PFSK-1 (cell line): ENCODE measurements at regions not wholly inside any gene's neighbourhood (a gene's known extent, or its start where the extent isn't known, plus 50 kb on each side); places are given as distances from the start of the nearest gene placed in this dataset.

Source experiments
- FOXP2 ChIP-seq: optimal IDR thresholded peaks from 2 replicates; pipeline ENCODE3; 2011; ENCODE audit warnings: borderline replicate concordance, control low read depth, inconsistent platforms; ENCODE audit not compliant: insufficient read depth; ENCODE audit errors: extremely low read length, extremely low read depth
- POLR2AphosphoS5 ChIP-seq: IDR thresholded peaks from 2 replicates; pipeline ENCODE4 v1.6.1; 2012; ENCODE audit warnings: low read depth, mild to moderate bottlenecking, control low read depth, low read length, moderate library complexity
- SIN3A ChIP-seq: IDR thresholded peaks from 2 replicates; pipeline ENCODE4 v1.6.1; 2012; ENCODE audit warnings: mild to moderate bottlenecking, low read length, moderate library complexity, borderline replicate concordance; ENCODE audit not compliant: insufficient read depth
- TAF1 ChIP-seq: IDR thresholded peaks from 2 replicates; pipeline ENCODE4 v1.6.1; 2012; ENCODE audit warnings: low read length, control low read depth, borderline replicate concordance; ENCODE audit not compliant: insufficient read depth
- TF ChIP-seq, protein P1 (sequence below), 2 experiments: IDR thresholded peaks; 2 replicates each; pipeline versions ENCODE4 v1.6.1 to v1.8.0; 2011 to 2012; ENCODE audit warnings: low read depth in 2 of 2, low read length in 2 of 2, control low read depth in 1 of 2, inconsistent platforms in 1 of 2, mild to moderate bottlenecking in 1 of 2, moderate library complexity in 1 of 2; ENCODE audit not compliant: insufficient read depth in 1 of 2

DNA sequence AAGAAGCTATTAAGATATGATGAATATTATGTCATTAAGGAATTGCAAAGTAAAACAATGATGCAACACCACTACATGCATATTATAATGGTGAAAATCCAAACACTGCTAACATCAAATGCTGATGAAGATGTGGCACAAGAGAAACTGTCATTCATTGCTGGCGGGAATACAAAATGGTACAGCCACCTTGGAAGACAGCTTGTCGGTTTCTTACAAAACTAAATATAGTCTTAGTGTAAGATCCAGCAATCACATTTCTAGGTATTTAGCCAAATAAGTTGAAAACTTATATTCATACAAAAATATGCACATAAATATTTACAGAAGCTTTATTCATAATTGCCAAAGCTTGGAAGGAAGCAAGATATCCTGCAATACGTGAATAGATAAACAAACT, 114.9 kb upstream of the EDNRB start:
- no peak for TF ChIP-seq TAF1
- no peak for TF ChIP-seq FOXP2
- no peak for TF ChIP-seq SIN3A
- TF ChIP-seq, protein P1, sequence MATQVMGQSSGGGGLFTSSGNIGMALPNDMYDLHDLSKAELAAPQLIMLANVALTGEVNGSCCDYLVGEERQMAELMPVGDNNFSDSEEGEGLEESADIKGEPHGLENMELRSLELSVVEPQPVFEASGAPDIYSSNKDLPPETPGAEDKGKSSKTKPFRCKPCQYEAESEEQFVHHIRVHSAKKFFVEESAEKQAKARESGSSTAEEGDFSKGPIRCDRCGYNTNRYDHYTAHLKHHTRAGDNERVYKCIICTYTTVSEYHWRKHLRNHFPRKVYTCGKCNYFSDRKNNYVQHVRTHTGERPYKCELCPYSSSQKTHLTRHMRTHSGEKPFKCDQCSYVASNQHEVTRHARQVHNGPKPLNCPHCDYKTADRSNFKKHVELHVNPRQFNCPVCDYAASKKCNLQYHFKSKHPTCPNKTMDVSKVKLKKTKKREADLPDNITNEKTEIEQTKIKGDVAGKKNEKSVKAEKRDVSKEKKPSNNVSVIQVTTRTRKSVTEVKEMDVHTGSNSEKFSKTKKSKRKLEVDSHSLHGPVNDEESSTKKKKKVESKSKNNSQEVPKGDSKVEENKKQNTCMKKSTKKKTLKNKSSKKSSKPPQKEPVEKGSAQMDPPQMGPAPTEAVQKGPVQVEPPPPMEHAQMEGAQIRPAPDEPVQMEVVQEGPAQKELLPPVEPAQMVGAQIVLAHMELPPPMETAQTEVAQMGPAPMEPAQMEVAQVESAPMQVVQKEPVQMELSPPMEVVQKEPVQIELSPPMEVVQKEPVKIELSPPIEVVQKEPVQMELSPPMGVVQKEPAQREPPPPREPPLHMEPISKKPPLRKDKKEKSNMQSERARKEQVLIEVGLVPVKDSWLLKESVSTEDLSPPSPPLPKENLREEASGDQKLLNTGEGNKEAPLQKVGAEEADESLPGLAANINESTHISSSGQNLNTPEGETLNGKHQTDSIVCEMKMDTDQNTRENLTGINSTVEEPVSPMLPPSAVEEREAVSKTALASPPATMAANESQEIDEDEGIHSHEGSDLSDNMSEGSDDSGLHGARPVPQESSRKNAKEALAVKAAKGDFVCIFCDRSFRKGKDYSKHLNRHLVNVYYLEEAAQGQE (IDR thresholded peaks at IDR 0.05; ENCODE audit: insufficient read depth in 1 of 2, low read depth in 2 of 2, low read length in 2 of 2): no peak
- TF ChIP-seq POLR2AphosphoS5: no peak

DNA sequence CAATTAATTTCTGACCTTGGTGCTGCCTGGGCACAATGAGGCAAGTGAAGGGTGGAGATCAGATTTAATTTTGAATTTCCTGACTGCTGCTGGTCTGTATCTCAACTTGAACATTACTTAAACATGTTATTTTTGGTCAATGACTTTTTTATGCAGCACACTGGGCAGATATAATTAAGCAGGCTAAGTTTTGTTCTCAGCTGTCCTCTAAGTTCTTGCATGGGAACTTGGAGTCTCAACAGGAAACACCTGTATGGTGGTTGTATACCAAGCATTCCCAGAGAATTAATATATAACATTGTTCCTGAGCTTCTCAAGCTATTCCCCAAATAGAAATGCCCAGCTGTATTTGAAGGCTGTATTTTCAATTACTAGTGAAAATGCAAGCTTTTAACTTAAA, 113.5 kb upstream of the EDNRB start:
- TF ChIP-seq SIN3A: no peak
- TF ChIP-seq POLR2AphosphoS5: no peak
- TF ChIP-seq, protein P1 (IDR thresholded peaks at IDR 0.05; ENCODE audit: insufficient read depth in 1 of 2, low read depth in 2 of 2, low read length in 2 of 2): no peak
- no peak for TF ChIP-seq TAF1
- no peak for TF ChIP-seq FOXP2

DNA sequence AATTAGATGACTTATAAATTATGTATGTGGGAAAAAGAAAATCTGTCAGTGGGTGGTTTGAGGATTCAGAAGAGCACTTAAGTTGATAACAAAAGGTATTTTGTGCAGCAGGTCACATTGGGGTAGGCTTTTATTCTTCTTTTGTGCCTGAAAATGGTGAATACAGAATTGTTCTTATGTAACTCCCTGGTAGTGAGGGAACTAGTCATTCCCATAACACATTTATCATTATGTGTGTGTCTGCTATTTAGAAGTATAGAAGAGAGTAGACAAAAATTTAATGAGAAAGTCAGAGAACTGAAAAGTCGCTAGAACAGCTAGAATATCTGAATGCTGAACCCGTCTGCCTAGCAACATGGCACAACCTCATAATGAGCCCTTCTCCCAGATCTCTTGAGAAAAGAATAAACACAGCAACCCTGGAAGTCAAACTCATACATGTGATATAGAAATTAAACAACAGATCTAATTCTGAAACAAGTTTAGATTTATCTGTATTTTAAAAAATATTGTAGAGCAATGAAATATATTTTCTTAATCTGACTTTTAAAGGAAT, 111.8 kb upstream of the EDNRB start:
- TF ChIP-seq SIN3A: no peak
- TF ChIP-seq POLR2AphosphoS5: no peak
- TF ChIP-seq FOXP2: no peak
- no peak for TF ChIP-seq TAF1
- TF ChIP-seq, protein P1 (IDR thresholded peaks at IDR 0.05; ENCODE audit: insufficient read depth in 1 of 2, low read depth in 2 of 2, low read length in 2 of 2): no peak

DNA sequence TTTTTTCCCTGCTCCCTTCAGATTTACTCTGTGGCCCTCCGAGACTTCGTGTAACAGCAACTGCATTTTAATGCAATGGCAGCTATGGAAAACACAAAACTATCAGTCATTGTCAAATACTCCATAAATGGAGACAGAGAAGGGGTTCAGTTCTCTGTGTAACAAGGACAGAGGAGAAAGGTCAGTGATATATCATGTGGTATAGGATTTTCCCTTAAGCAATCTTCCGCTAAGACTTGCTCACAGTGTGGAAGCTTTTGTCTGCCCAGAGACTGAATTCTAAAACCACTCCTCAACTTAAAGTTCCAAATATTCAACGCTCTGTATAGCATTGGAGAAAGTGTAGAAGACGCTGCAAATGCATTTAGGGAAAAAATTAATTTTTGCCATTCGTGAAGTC, 111.3 kb upstream of the EDNRB start:
- TF ChIP-seq TAF1: no peak
- no peak for TF ChIP-seq SIN3A
- no peak for TF ChIP-seq POLR2AphosphoS5

DNA sequence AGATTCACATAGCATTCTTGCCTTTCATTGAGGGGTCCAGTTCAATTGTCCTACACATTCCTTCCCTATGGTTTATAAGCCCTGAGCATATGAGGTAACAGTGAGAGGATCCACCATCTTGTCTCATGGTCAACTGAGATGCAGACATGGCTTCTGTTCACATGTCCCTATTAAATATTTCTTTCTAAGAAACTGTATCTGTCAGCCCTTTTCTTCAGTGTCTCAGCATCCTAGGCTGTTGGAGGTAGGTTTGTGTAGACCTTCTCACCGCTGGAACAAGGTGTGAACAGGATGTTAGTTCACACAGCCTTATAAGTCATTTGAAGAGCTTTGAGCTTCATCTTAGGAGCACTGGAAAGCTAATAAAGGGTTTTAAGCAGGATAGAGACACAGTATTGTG, 110.3 kb upstream of the EDNRB start:
- TF ChIP-seq FOXP2 (no peak), POLR2AphosphoS5 (no peak), TAF1 (no peak), SIN3A (no peak)
- TF ChIP-seq, protein P1 (IDR thresholded peaks at IDR 0.05; ENCODE audit: insufficient read depth in 1 of 2, low read depth in 2 of 2, low read length in 2 of 2): no peak

DNA sequence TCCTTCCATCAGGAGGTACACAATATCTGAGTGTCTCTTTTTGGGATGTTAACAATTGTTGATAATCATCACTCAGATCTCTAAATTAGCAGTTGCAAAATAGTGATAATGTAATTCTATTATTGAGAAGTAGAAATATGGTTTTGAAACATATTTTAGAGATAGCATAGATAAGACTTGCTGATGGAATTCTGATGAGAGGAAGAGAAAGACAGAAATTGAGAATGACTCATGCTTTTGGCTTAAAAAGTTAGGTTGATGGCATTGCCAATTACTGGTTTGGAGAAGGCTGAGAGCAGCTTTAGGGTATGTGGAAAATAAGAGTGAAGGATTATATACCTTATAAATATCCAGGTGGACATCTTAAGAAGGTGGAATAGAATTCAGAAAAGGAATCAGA, 106.4 kb upstream of the EDNRB start:
- TF ChIP-seq POLR2AphosphoS5: no peak
- TF ChIP-seq SIN3A: no peak
- no peak for TF ChIP-seq TAF1
